CD14-positive monocyte (primary cell): ENCODE measurements at regions not wholly inside any gene's neighbourhood (a gene's known extent, or its start where the extent isn't known, plus 50 kb on each side); places are given as distances from the start of the nearest gene placed in this dataset.

Experiments used
- DNase-seq, 3 donors: peaks; one replicate each; pipeline ENCODE4 v3.0.0-alpha.2; 2011 to 2022
- H2AFZ ChIP-seq: 2 replicates; pipeline ENCODE4 v1.6.0; 2012; ENCODE audit warnings: mild to moderate bottlenecking, low read depth, low read length, inconsistent platforms; ENCODE audit not compliant: insufficient read depth, poor library complexity, severe bottlenecking
- H3K27ac ChIP-seq, 2 donors: 1 replicate in 1 of 2; 2 replicates in 1 of 2; pipeline ENCODE4 v1.5.1; 2012 to 2013; ENCODE audit warnings: low read length in 2 of 2, control low read depth in 1 of 2, inconsistent platforms in 1 of 2, low read depth in 1 of 2, mild to moderate bottlenecking in 1 of 2
- H3K27me3 ChIP-seq, 2 donors: one replicate each; pipeline versions ENCODE4 v1.6.0 to v1.6.1; 2011 to 2013; ENCODE audit warnings: low read length in 2 of 2; ENCODE audit not compliant: control insufficient read depth in 2 of 2, insufficient read depth in 2 of 2
- H3K36me3 ChIP-seq, 2 donors: replicated peaks in 1 of 2; 1 replicate in 1 of 2; 2 replicates in 1 of 2; pipeline versions ENCODE4 v1.5.1 to v1.6.1; 2012 to 2013; ENCODE audit warnings: low read length in 2 of 2, control low read depth in 1 of 2, inconsistent platforms in 1 of 2, mild to moderate bottlenecking in 1 of 2; ENCODE audit not compliant: insufficient read depth in 2 of 2, control insufficient read depth in 1 of 2
- H3K4me1 ChIP-seq, 2 donors: 1 replicate in 1 of 2; 2 replicates in 1 of 2; pipeline versions ENCODE4 v1.5.1 to v1.6.1; 2012 to 2013; ENCODE audit warnings: low read length in 2 of 2, control low read depth in 1 of 2, inconsistent platforms in 1 of 2, mild to moderate bottlenecking in 1 of 2, moderate library complexity in 1 of 2; ENCODE audit not compliant: insufficient read depth in 2 of 2, control insufficient read depth in 1 of 2
- H3K4me2 ChIP-seq: replicated peaks from 2 replicates; pipeline ENCODE3; 2012; ENCODE audit warnings: low read length, moderate library complexity, mild to moderate bottlenecking; ENCODE audit not compliant: poor library complexity, severe bottlenecking; ENCODE audit errors: extremely low read depth
- H3K4me3 ChIP-seq, 3 experiments: fragments of 200-600 bp in 1 of 3; sonication (generic) in 1 of 3; replicated peaks in 1 of 3; 1 replicate in 2 of 3; 2 replicates in 1 of 3; pipeline ENCODE4 v1.5.1; 2011 to 2013; ENCODE audit warnings: low read length in 3 of 3, mild to moderate bottlenecking in 3 of 3, control low read depth in 2 of 3, low read depth in 2 of 3, inconsistent platforms in 1 of 3, moderate library complexity in 1 of 3
- H3K79me2 ChIP-seq: 2 replicates; pipeline ENCODE4 v1.6.0; 2012; ENCODE audit warnings: mild to moderate bottlenecking, control low read depth, inconsistent platforms, low read length, moderate library complexity; ENCODE audit not compliant: insufficient read depth
- H3K9ac ChIP-seq: 2 replicates; pipeline ENCODE4 v1.6.0; 2017; ENCODE audit warnings: low read length, mild to moderate bottlenecking; ENCODE audit not compliant: insufficient read depth, poor library complexity, severe bottlenecking
- H3K9me3 ChIP-seq, 2 donors: replicated peaks in 1 of 2; 1 replicate in 1 of 2; 2 replicates in 1 of 2; pipeline versions ENCODE4 v1.5.1 to v1.6.1; 2012 to 2013; ENCODE audit warnings: low read length in 2 of 2, control low read depth in 1 of 2; ENCODE audit not compliant: control insufficient read depth in 1 of 2, insufficient read depth in 1 of 2
- H4K20me1 ChIP-seq: 2 replicates; pipeline ENCODE4 v1.6.0; 2012; ENCODE audit warnings: mild to moderate bottlenecking, low read length, control low read depth, moderate library complexity; ENCODE audit not compliant: insufficient read depth
- H3K27ac Mint-ChIP-seq, 7 donors: one replicate each; pipeline ENCODE4 v1.8.0; 2020; ENCODE audit warnings: mild to moderate bottlenecking in 7 of 7, mixed read lengths in 7 of 7, moderate library complexity in 6 of 7, inconsistent platforms in 2 of 7
- H3K27me3 Mint-ChIP-seq, 3 donors: one replicate each; pipeline ENCODE4 v1.8.0; 2021 to 2022; ENCODE audit warnings: low read depth in 3 of 3, mild to moderate bottlenecking in 3 of 3, mixed read lengths in 3 of 3, moderate library complexity in 3 of 3, inconsistent platforms in 1 of 3
- H3K36me3 Mint-ChIP-seq, 2 donors: one replicate each; pipeline ENCODE4 v1.8.0; 2020; ENCODE audit warnings: mixed read lengths in 2 of 2, inconsistent platforms in 1 of 2, mild to moderate bottlenecking in 1 of 2
- H3K4me1 Mint-ChIP-seq: one replicate; pipeline ENCODE4 v1.8.0; 2020; ENCODE audit warnings: mild to moderate bottlenecking, mixed read lengths
- H3K4me3 Mint-ChIP-seq, 2 donors: one replicate each; pipeline ENCODE4 v1.8.0; 2020; ENCODE audit warnings: mild to moderate bottlenecking in 2 of 2, mixed read lengths in 2 of 2, moderate library complexity in 1 of 2
- H3K9me3 Mint-ChIP-seq, 7 donors: one replicate each; pipeline ENCODE4 v1.8.0; 2020 to 2022; ENCODE audit warnings: mixed read lengths in 7 of 7, mild to moderate bottlenecking in 6 of 7, moderate library complexity in 6 of 7, inconsistent platforms in 2 of 7
- WGBS: methylation state at CpG from one replicate; pipeline ENCODE4 v1.1.5; 2013; ENCODE audit warnings: missing lambda C conversion rate; ENCODE audit not compliant: insufficient coverage; 5-methylcytosine and 5-hydroxymethylcytosine counted together
- intact Hi-C, 2 donors: fragments of 100-400 bp; cut with micrococcal nuclease; formaldehyde crosslinking; loops; one replicate each; pipeline versions ENCODE4 v1.15.0 to v1.15.1; 2023
- TF ChIP-seq, protein P1 (sequence below): fragments of 200-600 bp; IDR thresholded peaks from one replicate; pipeline ENCODE4 v1.8.0; 2022; ENCODE audit warnings: antibody characterized with exemption, mild to moderate bottlenecking

DNA sequence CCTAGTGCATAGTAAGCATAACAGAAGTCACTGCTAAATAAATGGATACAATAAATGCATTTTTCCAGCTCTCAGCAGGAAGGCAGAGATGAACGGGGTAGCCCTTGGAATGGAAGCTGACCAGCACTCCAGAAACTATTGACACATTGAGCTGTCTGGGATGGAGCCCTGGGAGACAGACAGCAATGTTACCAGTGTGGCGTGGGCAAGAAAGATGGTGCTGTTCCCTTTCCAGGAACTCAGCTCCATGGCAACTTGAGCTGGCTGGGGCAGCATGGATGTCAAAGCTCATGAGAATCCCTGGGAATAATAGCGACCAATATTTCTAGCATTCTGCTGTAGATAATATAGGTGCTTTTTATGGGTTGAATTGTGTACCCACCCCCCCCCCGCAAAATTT lies 104.3 kb upstream of the PTPRT start:
- H3K9me3 ChIP-seq, result peaks cover 0 to 6% of the 10 kb centered on the region in 2 donors
- H3K9ac ChIP-seq, result no peak overlapping the region
- no peak overlapping the region for H3K27ac Mint-ChIP-seq
- TF ChIP-seq, protein P1, sequence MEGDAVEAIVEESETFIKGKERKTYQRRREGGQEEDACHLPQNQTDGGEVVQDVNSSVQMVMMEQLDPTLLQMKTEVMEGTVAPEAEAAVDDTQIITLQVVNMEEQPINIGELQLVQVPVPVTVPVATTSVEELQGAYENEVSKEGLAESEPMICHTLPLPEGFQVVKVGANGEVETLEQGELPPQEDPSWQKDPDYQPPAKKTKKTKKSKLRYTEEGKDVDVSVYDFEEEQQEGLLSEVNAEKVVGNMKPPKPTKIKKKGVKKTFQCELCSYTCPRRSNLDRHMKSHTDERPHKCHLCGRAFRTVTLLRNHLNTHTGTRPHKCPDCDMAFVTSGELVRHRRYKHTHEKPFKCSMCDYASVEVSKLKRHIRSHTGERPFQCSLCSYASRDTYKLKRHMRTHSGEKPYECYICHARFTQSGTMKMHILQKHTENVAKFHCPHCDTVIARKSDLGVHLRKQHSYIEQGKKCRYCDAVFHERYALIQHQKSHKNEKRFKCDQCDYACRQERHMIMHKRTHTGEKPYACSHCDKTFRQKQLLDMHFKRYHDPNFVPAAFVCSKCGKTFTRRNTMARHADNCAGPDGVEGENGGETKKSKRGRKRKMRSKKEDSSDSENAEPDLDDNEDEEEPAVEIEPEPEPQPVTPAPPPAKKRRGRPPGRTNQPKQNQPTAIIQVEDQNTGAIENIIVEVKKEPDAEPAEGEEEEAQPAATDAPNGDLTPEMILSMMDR, result no peak
- H3K36me3 ChIP-seq, result no peaks in the 10 kb centered on the region
- no peaks in the 10 kb centered on the region for H3K36me3 Mint-ChIP-seq
- no peak overlapping the region for H3K4me3 Mint-ChIP-seq
- H3K4me1 Mint-ChIP-seq, result no peaks in the 10 kb centered on the region
- no peaks in the 10 kb centered on the region for H3K27me3 ChIP-seq
- no peak overlapping the region for H3K27ac ChIP-seq
- H3K4me2 ChIP-seq, result no peak overlapping the region
- no peak overlapping the region for H2AFZ ChIP-seq
- no peak for DNase-seq
- H3K27me3 Mint-ChIP-seq, result peaks cover 0 to 5% (median 2%) of the 10 kb centered on the region in 3 donors
- WGBS, result 86% methylated on average over 2 of the region's 4 CpGs
- no peaks in the 10 kb centered on the region for H3K79me2 ChIP-seq
- intact Hi-C loops, result no loop called here
- no peaks in the 10 kb centered on the region for H4K20me1 ChIP-seq
- no peak overlapping the region for H3K4me3 ChIP-seq
- peaks cover 0 to 19% (median 7%) of the 10 kb centered on the region in 7 donors for H3K9me3 Mint-ChIP-seq
- no peaks in the 10 kb centered on the region for H3K4me1 ChIP-seq

DNA sequence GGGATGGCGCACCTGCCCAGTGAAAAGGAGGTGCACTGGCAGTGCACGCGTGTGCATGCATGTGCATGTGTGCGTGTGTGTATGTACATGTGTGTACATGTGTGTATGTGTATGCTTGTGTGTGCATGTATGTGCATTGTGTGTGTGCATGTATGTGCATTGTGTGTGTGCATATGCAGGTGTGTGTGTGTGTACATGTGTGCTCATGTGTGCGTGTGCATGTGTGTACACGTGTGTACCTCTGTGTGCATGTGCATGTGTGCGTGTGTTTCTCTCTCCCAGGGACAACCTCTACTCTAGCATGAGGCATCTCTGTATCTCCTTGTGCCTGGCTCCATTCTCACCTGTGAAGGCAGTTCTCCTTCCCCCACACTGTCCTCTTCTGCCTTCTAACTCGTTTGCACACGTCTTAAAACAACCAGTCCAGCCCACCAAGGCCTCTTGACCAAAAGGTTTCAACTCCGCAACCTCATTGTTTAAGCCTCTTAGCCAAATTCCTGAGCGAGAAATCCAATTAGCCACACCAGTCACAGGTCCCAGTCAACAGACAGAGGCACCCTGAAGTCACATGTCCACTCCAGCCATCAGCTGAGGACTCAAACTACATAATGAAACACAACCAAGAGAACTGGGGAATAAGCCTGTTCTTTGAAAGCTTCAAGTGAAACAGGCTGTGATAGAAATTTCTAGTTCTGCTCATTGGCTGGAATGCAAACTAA lies 103.5 kb upstream of the PTPRT start:
- 97% methylated on average over 11 of the region's 11 CpGs for WGBS
- no peak overlapping the region for H2AFZ ChIP-seq
- H3K4me1 ChIP-seq, result no peaks in the 10 kb centered on the region
- Mint-ChIP-seq H3K9me3 (peaks cover 0 to 19% (median 7%) of the 10 kb centered on the region in 7 donors), H3K27me3 (peaks cover 0 to 5% (median 0%) of the 10 kb centered on the region in 3 donors), H3K27ac (no peak overlapping the region), H3K36me3 (no peaks in the 10 kb centered on the region), H3K4me1 (no peaks in the 10 kb centered on the region), H3K4me3 (no peak overlapping the region)
- no peaks in the 10 kb centered on the region for H3K27me3 ChIP-seq
- intact Hi-C loops, result no loop called here
- H3K4me3 ChIP-seq, result no peak overlapping the region
- no peak overlapping the region for H3K27ac ChIP-seq
- no peak overlapping the region for H3K9ac ChIP-seq
- no peaks in the 10 kb centered on the region for H3K79me2 ChIP-seq
- H4K20me1 ChIP-seq, result no peaks in the 10 kb centered on the region
- TF ChIP-seq, protein P1, result no peak
- peaks cover 0 to 6% of the 10 kb centered on the region in 2 donors for H3K9me3 ChIP-seq
- no peak overlapping the region for H3K4me2 ChIP-seq
- H3K36me3 ChIP-seq, result no peaks in the 10 kb centered on the region
- no peak for DNase-seq
